Activated CD8-positive, alpha-beta memory T cell treated with anti-CD3 and anti-CD28 coated beads for 24 hours (primary cell): ENCODE measurements at regions not wholly inside any gene's neighbourhood (a gene's known extent, or its start where the extent isn't known, plus 50 kb on each side); places are given as distances from the start of the nearest gene placed in this dataset.

ENCODE experiments used
- DNase-seq: peaks from one replicate; pipeline ENCODE4 v3.0.0-alpha.2; 2020

GRCh38 chr1:90778486-90778885 lies 61.4 kb upstream of the BARHL2 start:
- DNase-seq: no peak

GRCh38 chr1:90773812-90774211 lies 56.7 kb upstream of the BARHL2 start:
- no peak for DNase-seq

- no peak for DNase-seq
These were observed 51.7 kb upstream of the BARHL2 start for GRCh38 chr1:90768826-90769225.

- DNase-seq: no peak
These were observed 51.0 kb upstream of the BARHL2 start for GRCh38 chr1:90768098-90768497.
